ENCODE measurements at regions not wholly inside any gene's neighbourhood (a gene's known extent, or its start where the extent isn't known, plus 50 kb on each side); places are given as distances from the start of the nearest gene placed in this dataset.

- TF ChIP-seq CTCF (IDR thresholded peaks at IDR 0.05 in 4 of 5, conservative IDR thresholded peaks at IDR 0.05 in 1 of 5) (no peak), POLR2A (IDR thresholded peaks at IDR 0.05) (no peak)
Observed at GRCh38 chr11:45565446-45565988, 99.9 kb downstream of the CHST1 start.
